Activated CD8-positive, alpha-beta memory T cell treated with anti-CD3 and anti-CD28 coated beads, Interleukin-2, amount 50 U/mL, for 1 hour (primary cell): ENCODE measurements at regions not wholly inside any gene's neighbourhood (a gene's known extent, or its start where the extent isn't known, plus 50 kb on each side); places are given as distances from the start of the nearest gene placed in this dataset.

Source experiments
- DNase-seq: peaks from one replicate; pipeline ENCODE4 v3.0.0-alpha.2; 2020; ENCODE audit errors: extremely low read depth

- DNase-seq = no peak
Observed at GRCh38 chr3:111311709-111312235, 230.2 kb upstream of the CD96 start.

- DNase-seq = no peak
Observed at GRCh38 chr3:111314181-111314873, 227.7 kb upstream of the CD96 start.

- no peak for DNase-seq
Observed at GRCh38 chr3:111314898-111315297, 227.1 kb upstream of the CD96 start.

- DNase-seq = no peak
Observed at GRCh38 chr3:111315930-111316587, 225.9 kb upstream of the CD96 start.

GRCh38 chr3:111318289-111318688 is 223.7 kb upstream of the CD96 start:
- DNase-seq = no peak

GRCh38 chr3:111319598-111319997 is 222.4 kb upstream of the CD96 start:
- no peak for DNase-seq

- DNase-seq = no peak
Observed at GRCh38 chr3:111321786-111322185, 220.2 kb upstream of the CD96 start.

GRCh38 chr3:111323019-111323418 is 219.0 kb upstream of the CD96 start:
- DNase-seq = no peak

- no peak for DNase-seq
Observed at GRCh38 chr3:111324151-111324550, 217.8 kb upstream of the CD96 start.

- no peak for DNase-seq
Observed at GRCh38 chr3:111324645-111325044, 217.4 kb upstream of the CD96 start.

GRCh38 chr3:111325160-111325718 is 216.8 kb upstream of the CD96 start:
- DNase-seq = no peak

GRCh38 chr3:111326144-111326995 is 215.6 kb upstream of the CD96 start:
- DNase-seq = no peak

- DNase-seq = no peak
Observed at GRCh38 chr3:111331306-111331705, 210.7 kb upstream of the CD96 start.

GRCh38 chr3:111331912-111332311 is 210.1 kb upstream of the CD96 start:
- DNase-seq = no peak

- no peak for DNase-seq
Observed at GRCh38 chr3:111332488-111333080, 209.4 kb upstream of the CD96 start.

- no peak for DNase-seq
Observed at GRCh38 chr3:111333642-111334041, 208.4 kb upstream of the CD96 start.

- DNase-seq = no peak
Observed at GRCh38 chr3:111335512-111336303, 206.3 kb upstream of the CD96 start.

- no peak for DNase-seq
Observed at GRCh38 chr3:111336511-111336910, 205.5 kb upstream of the CD96 start.

GRCh38 chr3:111338059-111338698 is 203.8 kb upstream of the CD96 start:
- DNase-seq = no peak

GRCh38 chr3:111339017-111339416 is 203.0 kb upstream of the CD96 start:
- no peak for DNase-seq
